ENCODE measurements at regions not wholly inside any gene's neighbourhood (a gene's known extent, or its start where the extent isn't known, plus 50 kb on each side); places are given as distances from the start of the nearest gene placed in this dataset.
"Not testable (repeated sequence)": the region's sequence is repeated elsewhere in the genome, so short reads cannot be mapped to it uniquely, and the experiment has no call there.

GRCh38 chr6:12536416-12536815, 180.2 kb upstream of the PHACTR1 start:
- H2BK15ac ChIP-seq (ENCODE audit: low read length) = no peak overlapping the region
- no peaks in the 10 kb centered on the region for H3K27me3 ChIP-seq (ENCODE audit: control insufficient read depth in 3 of 3, insufficient read depth in 3 of 3, low read depth in 1 of 3, low read length in 3 of 3)
- H3K4me3 ChIP-seq (ENCODE audit: low read length in 2 of 2) = no peak overlapping the region
- H3K36me3 ChIP-seq (replicated peaks in 1 of 2; ENCODE audit: control insufficient read depth in 2 of 2, insufficient read depth in 2 of 2, low read length in 2 of 2) = no peaks in the 10 kb centered on the region
- H2AFZ ChIP-seq (ENCODE audit: low read length) = no peak overlapping the region
- H3K4ac ChIP-seq (ENCODE audit: low read length) = no peak overlapping the region
- no peak for DNase-seq (ENCODE audit: low spot score)
- no peaks in the 10 kb centered on the region for H3K4me1 ChIP-seq (ENCODE audit: control insufficient read depth in 2 of 2, insufficient read depth in 1 of 2, low read depth in 1 of 2, low read length in 2 of 2)
- no peak overlapping the region for H3K23ac ChIP-seq (ENCODE audit: low read depth, low read length, poor library complexity)
- no CpG with 5 or more reads among the region's 5 CpGs for WGBS, 2 donors (ENCODE audit: extremely low coverage in 2 of 2, insufficient read length in 2 of 2, insufficient replicate concordance in 1 of 2)
- no peaks in the 10 kb centered on the region for H3K9me3 ChIP-seq (replicated peaks in 1 of 2; ENCODE audit: control insufficient read depth in 2 of 2, insufficient read depth in 1 of 2, low read depth in 1 of 2, low read length in 2 of 2)
- no peak overlapping the region for H2BK120ac ChIP-seq (ENCODE audit: low read depth, low read length)
- no peak overlapping the region for H3K9ac ChIP-seq (ENCODE audit: low read depth, low read length, poor library complexity)
- H4K8ac ChIP-seq (ENCODE audit: low read depth, low read length) = no peak overlapping the region
- H3K4me2 ChIP-seq (ENCODE audit: insufficient read depth, low read length, poor library complexity, severe bottlenecking) = no peak overlapping the region
- no peak overlapping the region for H3K27ac ChIP-seq (replicated peaks; ENCODE audit: low read length)
- no peak overlapping the region for H2AK5ac ChIP-seq (ENCODE audit: low read depth, low read length)
- H4K91ac ChIP-seq (ENCODE audit: low read depth, low read length, poor library complexity) = no peak overlapping the region
- no peak overlapping the region for H2BK5ac ChIP-seq (ENCODE audit: low read length)
- H3K79me1 ChIP-seq (ENCODE audit: low read depth, low read length) = no peaks in the 10 kb centered on the region
- no peak overlapping the region for H3K18ac ChIP-seq (ENCODE audit: low read length)
- H3K14ac ChIP-seq (ENCODE audit: low read length) = no peak overlapping the region
- H2BK12ac ChIP-seq (ENCODE audit: low read length) = no peak overlapping the region

DNA sequence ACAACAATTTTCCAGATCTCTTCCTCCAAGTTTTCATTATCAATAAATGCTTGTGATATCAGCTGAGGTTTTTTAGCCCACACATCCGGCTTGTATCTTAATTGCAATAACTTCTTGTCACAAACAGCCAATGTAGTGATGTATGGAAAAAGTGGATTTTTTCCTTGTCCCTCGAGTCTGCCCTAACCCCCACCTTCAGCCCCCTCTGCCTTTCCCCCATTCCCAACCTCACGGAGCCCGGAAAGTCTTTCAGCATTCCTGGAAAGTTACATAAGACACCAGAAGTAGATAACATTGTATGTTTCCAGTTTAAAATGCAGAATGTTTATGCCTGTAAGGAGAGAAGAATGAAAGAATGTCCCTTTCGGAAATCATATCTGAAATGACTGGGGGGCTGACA, 179.2 kb upstream of the PHACTR1 start:
- WGBS, 2 donors (ENCODE audit: extremely low coverage in 2 of 2, insufficient read length in 2 of 2, insufficient replicate concordance in 1 of 2) = no CpG with 5 or more reads among the region's 5 CpGs
- Histone ChIP-seq H3K79me1 (ENCODE audit: low read depth, low read length) (no peaks in the 10 kb centered on the region), H2BK12ac (ENCODE audit: low read length) (no peak overlapping the region), H3K4me3 (ENCODE audit: low read length in 2 of 2) (no peak overlapping the region), H3K4me2 (ENCODE audit: insufficient read depth, low read length, poor library complexity, severe bottlenecking) (no peak overlapping the region), H3K18ac (ENCODE audit: low read length) (no peak overlapping the region), H3K4me1 (ENCODE audit: control insufficient read depth in 2 of 2, insufficient read depth in 1 of 2, low read depth in 1 of 2, low read length in 2 of 2) (no peaks in the 10 kb centered on the region), H2BK5ac (ENCODE audit: low read length) (no peak overlapping the region), H3K9ac (ENCODE audit: low read depth, low read length, poor library complexity) (no peak overlapping the region), H3K27me3 (ENCODE audit: control insufficient read depth in 3 of 3, insufficient read depth in 3 of 3, low read depth in 1 of 3, low read length in 3 of 3) (no peaks in the 10 kb centered on the region), H3K36me3 (replicated peaks in 1 of 2; ENCODE audit: control insufficient read depth in 2 of 2, insufficient read depth in 2 of 2, low read length in 2 of 2) (no peaks in the 10 kb centered on the region), H3K27ac (replicated peaks; ENCODE audit: low read length) (no peak overlapping the region), H4K91ac (ENCODE audit: low read depth, low read length, poor library complexity) (no peak overlapping the region), H3K14ac (ENCODE audit: low read length) (no peak overlapping the region), H3K4ac (ENCODE audit: low read length) (no peak overlapping the region), H2AFZ (ENCODE audit: low read length) (no peak overlapping the region), H4K8ac (ENCODE audit: low read depth, low read length) (no peak overlapping the region), H2AK5ac (ENCODE audit: low read depth, low read length) (no peak overlapping the region), H3K9me3 (replicated peaks in 1 of 2; ENCODE audit: control insufficient read depth in 2 of 2, insufficient read depth in 1 of 2, low read depth in 1 of 2, low read length in 2 of 2) (no peaks in the 10 kb centered on the region), H2BK15ac (ENCODE audit: low read length) (no peak overlapping the region), H2BK120ac (ENCODE audit: low read depth, low read length) (no peak overlapping the region), H3K23ac (ENCODE audit: low read depth, low read length, poor library complexity) (no peak overlapping the region)
- DNase-seq (ENCODE audit: low spot score) = no peak

DNA sequence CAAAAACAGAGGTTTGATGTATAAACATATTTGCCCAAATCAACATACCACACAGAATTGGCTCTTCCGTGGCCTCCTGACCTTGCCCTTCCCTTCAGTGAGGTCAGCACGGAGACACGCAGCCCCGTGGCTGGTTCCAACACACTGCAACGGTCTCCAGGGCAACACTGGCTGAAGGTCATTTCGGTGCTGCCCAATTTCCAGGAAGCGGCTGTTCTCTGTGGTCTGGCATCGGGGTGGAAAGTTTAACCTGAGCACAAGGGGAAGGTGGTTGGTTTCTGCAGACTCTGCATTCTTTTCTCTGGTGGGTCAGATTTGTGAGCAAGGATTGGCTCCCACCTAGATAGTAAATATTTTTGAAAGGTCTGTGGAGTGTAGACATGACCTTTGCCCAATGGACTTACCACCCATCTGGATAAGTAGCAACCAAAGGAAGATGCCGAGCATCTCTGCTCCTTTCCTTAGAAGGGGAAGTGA, 177.6 kb upstream of the PHACTR1 start:
- Histone ChIP-seq H3K4ac (ENCODE audit: low read length) (no peak overlapping the region), H4K91ac (ENCODE audit: low read depth, low read length, poor library complexity) (no peak overlapping the region), H3K4me1 (ENCODE audit: control insufficient read depth in 2 of 2, insufficient read depth in 1 of 2, low read depth in 1 of 2, low read length in 2 of 2) (no peaks in the 10 kb centered on the region), H2AFZ (ENCODE audit: low read length) (no peak overlapping the region), H3K18ac (ENCODE audit: low read length) (no peak overlapping the region), H3K14ac (ENCODE audit: low read length) (no peak overlapping the region), H2BK120ac (ENCODE audit: low read depth, low read length) (no peak overlapping the region), H3K27me3 (ENCODE audit: control insufficient read depth in 3 of 3, insufficient read depth in 3 of 3, low read depth in 1 of 3, low read length in 3 of 3) (no peaks in the 10 kb centered on the region), H3K4me2 (ENCODE audit: insufficient read depth, low read length, poor library complexity, severe bottlenecking) (no peak overlapping the region), H3K79me1 (ENCODE audit: low read depth, low read length) (no peaks in the 10 kb centered on the region), H4K8ac (ENCODE audit: low read depth, low read length) (no peak overlapping the region), H3K9me3 (replicated peaks in 1 of 2; ENCODE audit: control insufficient read depth in 2 of 2, insufficient read depth in 1 of 2, low read depth in 1 of 2, low read length in 2 of 2) (no peaks in the 10 kb centered on the region), H2BK12ac (ENCODE audit: low read length) (no peak overlapping the region), H2BK5ac (ENCODE audit: low read length) (no peak overlapping the region), H3K23ac (ENCODE audit: low read depth, low read length, poor library complexity) (no peak overlapping the region), H2BK15ac (ENCODE audit: low read length) (no peak overlapping the region), H2AK5ac (ENCODE audit: low read depth, low read length) (no peak overlapping the region), H3K4me3 (ENCODE audit: low read length in 2 of 2) (peak overlapping the region in 1 of 2 donors; percentile 64), H3K36me3 (replicated peaks in 1 of 2; ENCODE audit: control insufficient read depth in 2 of 2, insufficient read depth in 2 of 2, low read length in 2 of 2) (no peaks in the 10 kb centered on the region), H3K9ac (ENCODE audit: low read depth, low read length, poor library complexity) (no peak overlapping the region), H3K27ac (replicated peaks; ENCODE audit: low read length) (no peak overlapping the region)
- WGBS, 2 donors (ENCODE audit: extremely low coverage in 2 of 2, insufficient read length in 2 of 2, insufficient replicate concordance in 1 of 2) = no CpG with 5 or more reads among the region's 9 CpGs
- no peak for DNase-seq (ENCODE audit: low spot score)

DNA sequence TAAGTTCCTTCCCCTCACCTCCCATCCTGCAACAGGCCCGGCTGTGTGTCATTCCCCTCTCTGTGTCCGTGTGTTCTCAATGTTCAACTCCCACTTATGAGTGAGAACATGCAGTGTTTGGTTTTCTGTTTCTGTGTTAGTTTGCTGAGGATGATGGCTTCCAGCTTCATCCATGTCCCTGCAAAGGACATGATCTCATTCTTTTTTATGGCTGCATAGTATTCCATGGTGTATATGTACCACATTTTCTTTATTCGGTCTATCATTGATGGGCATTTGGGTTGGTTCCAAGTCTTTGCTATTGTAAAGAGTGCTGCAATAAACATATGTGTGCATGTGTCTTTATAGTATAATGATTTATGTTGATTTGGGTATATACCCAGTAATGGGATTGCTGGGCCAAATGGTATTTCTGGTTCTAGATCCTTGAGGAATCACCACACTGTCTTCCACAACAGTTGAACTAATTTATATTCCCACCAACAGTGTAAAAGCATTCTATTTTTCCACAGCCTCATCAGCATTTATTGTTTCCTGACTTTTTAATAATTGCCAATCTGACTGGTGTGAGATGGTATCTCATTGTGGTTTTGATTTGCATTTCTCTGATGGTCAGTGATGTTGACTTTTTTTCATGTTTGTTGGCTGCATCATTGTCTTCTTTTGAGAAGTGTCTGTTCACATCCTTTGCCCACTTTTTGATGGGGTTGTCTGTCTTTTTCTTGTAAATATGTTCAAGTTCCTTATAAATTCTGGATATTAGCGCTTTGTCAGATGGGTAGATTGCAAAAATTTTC, 174.1 kb upstream of the PHACTR1 start:
- not testable (repeated sequence) for H4K8ac ChIP-seq (ENCODE audit: low read depth, low read length); H2BK12ac ChIP-seq (ENCODE audit: low read length); H3K14ac ChIP-seq (ENCODE audit: low read length); H3K27ac ChIP-seq (replicated peaks; ENCODE audit: low read length); H3K4me1 ChIP-seq (ENCODE audit: control insufficient read depth in 2 of 2, insufficient read depth in 1 of 2, low read depth in 1 of 2, low read length in 2 of 2); H2AK5ac ChIP-seq (ENCODE audit: low read depth, low read length); H3K23ac ChIP-seq (ENCODE audit: low read depth, low read length, poor library complexity); H2BK15ac ChIP-seq (ENCODE audit: low read length); H2BK5ac ChIP-seq (ENCODE audit: low read length); H4K91ac ChIP-seq (ENCODE audit: low read depth, low read length, poor library complexity); DNase-seq (ENCODE audit: low spot score); H3K27me3 ChIP-seq (ENCODE audit: control insufficient read depth in 3 of 3, insufficient read depth in 3 of 3, low read depth in 1 of 3, low read length in 3 of 3); H3K79me1 ChIP-seq (ENCODE audit: low read depth, low read length); H3K18ac ChIP-seq (ENCODE audit: low read length); H2AFZ ChIP-seq (ENCODE audit: low read length); H2BK120ac ChIP-seq (ENCODE audit: low read depth, low read length); H3K4me3 ChIP-seq (ENCODE audit: low read length in 2 of 2); H3K9me3 ChIP-seq (replicated peaks in 1 of 2; ENCODE audit: control insufficient read depth in 2 of 2, insufficient read depth in 1 of 2, low read depth in 1 of 2, low read length in 2 of 2); H3K9ac ChIP-seq (ENCODE audit: low read depth, low read length, poor library complexity); H3K4me2 ChIP-seq (ENCODE audit: insufficient read depth, low read length, poor library complexity, severe bottlenecking); H3K4ac ChIP-seq (ENCODE audit: low read length); H3K36me3 ChIP-seq (replicated peaks in 1 of 2; ENCODE audit: control insufficient read depth in 2 of 2, insufficient read depth in 2 of 2, low read length in 2 of 2)
- WGBS, 2 donors (ENCODE audit: extremely low coverage in 2 of 2, insufficient read length in 2 of 2, insufficient replicate concordance in 1 of 2) = no CpG with 5 or more reads among the region's 4 CpGs
